GM18505 (cell line): ENCODE measurements at regions not wholly inside any gene's neighbourhood (a gene's known extent, or its start where the extent isn't known, plus 50 kb on each side); places are given as distances from the start of the nearest gene placed in this dataset.
"Not testable (repeated sequence)": the region's sequence is repeated elsewhere in the genome, so short reads cannot be mapped to it uniquely, and the experiment has no call there.

ENCODE experiments used
- ATAC-seq: cut with Tn5 transposase; IDR thresholded peaks from one replicate; pipeline ENCODE4 v1.9.1; 2021; ENCODE audit not compliant: unreplicated experiment
- POLR2A ChIP-seq: IDR thresholded peaks from 4 replicates; pipeline ENCODE4 v1.6.1; 2011; ENCODE audit warnings: borderline replicate concordance; ENCODE audit not compliant: insufficient read depth, insufficient read length; ENCODE audit errors: extremely low read depth

- no peak for TF ChIP-seq POLR2A
- ATAC-seq: no peak
Measured at GRCh38 chr9:82466616-82467260, 478.2 kb downstream of the SPATA31D1 start.

GRCh38 chr9:82467436-82467835 is 478.9 kb downstream of the SPATA31D1 start:
- ATAC-seq: no peak

GRCh38 chr9:82474235-82474634 is 485.7 kb downstream of the SPATA31D1 start:
- no peak for ATAC-seq
- no peak for TF ChIP-seq POLR2A

More at GRCh38 chr9:82467436-82467835, 478.9 kb downstream of the SPATA31D1 start:
- no peak for TF ChIP-seq POLR2A

- TF ChIP-seq POLR2A: no peak
- no peak for ATAC-seq
Measured at GRCh38 chr9:82475584-82476301, 487.2 kb downstream of the SPATA31D1 start.

DNA sequence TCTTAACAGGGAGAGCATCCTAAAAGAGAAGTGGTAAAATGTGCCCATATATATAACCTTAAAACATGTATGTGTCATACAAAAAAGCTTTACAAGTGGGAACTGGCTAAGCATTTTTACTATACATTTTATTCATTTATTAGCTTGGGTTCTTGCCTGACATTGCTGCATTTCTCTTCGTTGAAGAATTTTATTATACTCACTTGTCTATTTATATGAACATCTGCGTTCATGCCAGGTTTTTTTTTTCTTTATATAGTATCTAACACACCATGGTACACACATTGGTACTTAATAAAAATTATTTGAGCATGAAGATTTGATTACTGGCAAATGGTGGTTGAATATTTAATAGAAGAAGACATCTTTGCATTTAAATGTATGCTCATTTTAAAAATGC is 492.3 kb downstream of the SPATA31D1 start:
- ATAC-seq: no peak
- no peak for TF ChIP-seq POLR2A

DNA sequence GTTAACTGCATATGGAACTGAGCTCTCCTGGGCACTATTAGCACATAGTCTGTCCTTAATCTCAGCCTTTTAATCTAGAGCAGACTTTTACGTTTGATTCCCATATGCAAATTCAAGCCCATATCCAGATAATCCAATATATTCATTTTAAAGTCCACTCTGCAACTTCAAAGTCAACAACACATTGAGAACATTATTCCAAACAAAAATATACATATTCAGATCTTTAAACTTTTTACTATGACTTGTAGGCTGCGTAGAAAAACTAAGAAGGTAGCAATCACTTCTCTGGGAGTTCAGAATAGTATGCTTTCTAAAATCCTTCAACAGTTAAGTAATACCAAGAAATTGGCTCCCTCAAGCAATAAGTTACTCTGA is 499.4 kb downstream of the SPATA31D1 start:
- TF ChIP-seq POLR2A: no peak
- ATAC-seq: no peak

- no peak for TF ChIP-seq POLR2A
- no peak for ATAC-seq
Measured at GRCh38 chr9:82488313-82489200, 500.0 kb downstream of the SPATA31D1 start.

DNA sequence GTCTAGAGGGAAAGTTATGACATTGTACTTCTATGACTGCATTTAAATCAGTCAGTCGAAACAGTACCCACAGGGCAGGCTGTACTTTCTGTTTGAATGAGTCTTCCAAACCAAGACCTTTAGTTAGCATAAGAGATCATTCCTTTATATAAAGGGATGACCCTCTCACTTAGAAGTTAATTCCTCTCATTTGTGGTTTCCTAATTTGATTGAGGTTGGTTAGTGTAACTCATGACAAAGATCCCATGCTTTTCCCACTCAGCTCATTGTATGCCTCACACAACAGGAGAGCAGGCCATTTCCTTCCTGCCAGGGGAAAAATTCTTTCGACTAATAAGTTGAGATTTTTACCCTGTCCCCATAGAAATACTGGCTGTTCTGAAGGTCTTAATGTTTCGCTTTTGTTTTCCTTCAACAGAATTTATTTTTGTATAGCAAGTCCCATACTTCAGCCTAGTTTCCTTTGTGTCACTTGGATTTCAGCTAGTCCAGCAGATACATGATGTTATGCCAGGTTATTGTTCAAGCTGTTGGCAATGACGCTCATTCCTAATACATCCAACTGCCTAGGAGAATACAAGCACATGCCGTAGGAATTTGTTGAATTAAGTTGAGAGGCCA is 500.7 kb downstream of the SPATA31D1 start:
- ATAC-seq: no peak
- TF ChIP-seq POLR2A: no peak

- no peak for TF ChIP-seq POLR2A
- ATAC-seq: no peak
Measured at GRCh38 chr9:82490019-82490499, 501.5 kb downstream of the SPATA31D1 start.

DNA sequence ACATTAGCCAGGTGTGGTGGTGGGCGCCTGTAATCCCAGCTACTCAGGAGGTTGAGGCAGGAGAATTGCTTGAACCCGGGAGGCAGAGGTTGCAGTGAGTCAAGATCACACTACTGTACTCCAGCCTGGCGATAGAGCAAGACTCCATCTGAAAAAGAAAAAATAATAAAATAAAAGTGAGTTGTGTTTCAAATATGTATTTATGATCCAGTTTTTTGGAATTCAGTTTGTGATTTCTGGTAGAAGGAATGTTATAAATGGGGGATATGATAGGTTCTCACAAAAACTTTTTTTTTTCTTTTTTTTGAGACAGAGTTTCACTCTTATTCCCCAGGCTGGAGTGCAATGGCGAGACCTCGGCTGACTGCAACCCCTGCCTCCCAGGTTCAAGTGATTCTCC is 502.2 kb downstream of the SPATA31D1 start:
- not testable (repeated sequence) for ATAC-seq

GRCh38 chr9:82491604-82492003 is 503.0 kb downstream of the SPATA31D1 start:
- ATAC-seq: no peak
- TF ChIP-seq POLR2A: no peak

- TF ChIP-seq POLR2A: no peak
- no peak for ATAC-seq
Measured at GRCh38 chr9:82492274-82492673, 503.7 kb downstream of the SPATA31D1 start.
